GM12872 (cell line): ENCODE measurements at regions not wholly inside any gene's neighbourhood (a gene's known extent, or its start where the extent isn't known, plus 50 kb on each side); places are given as distances from the start of the nearest gene placed in this dataset.

Experiments used
- TF ChIP-seq, protein P1 (sequence below): IDR thresholded peaks from 3 replicates; pipeline ENCODE4 v1.5.1; 2011; ENCODE audit warnings: low read depth, mild to moderate bottlenecking, low read length, moderate library complexity; ENCODE audit not compliant: insufficient read depth

DNA sequence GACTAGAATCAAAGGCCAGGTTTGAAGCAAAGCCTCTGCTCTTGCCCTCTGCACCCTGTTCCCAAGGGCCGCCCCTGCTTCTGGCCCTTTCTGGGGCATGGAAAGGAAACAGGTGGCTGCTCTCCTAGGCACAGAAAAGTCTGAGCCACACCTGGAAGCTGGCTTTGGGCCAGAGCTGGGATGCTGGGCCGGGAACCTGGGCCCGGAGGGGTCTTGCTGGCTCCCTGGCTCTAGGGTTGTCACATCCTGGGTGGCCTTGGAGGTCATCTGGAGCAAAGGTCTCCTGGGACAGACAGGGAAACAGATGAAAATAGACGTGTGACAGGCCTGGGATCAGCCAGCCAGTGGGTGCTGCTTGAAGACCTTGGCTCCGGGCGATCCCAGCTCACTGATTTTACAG lies 74.1 kb upstream of the LHX1 start:
- TF ChIP-seq, protein P1, sequence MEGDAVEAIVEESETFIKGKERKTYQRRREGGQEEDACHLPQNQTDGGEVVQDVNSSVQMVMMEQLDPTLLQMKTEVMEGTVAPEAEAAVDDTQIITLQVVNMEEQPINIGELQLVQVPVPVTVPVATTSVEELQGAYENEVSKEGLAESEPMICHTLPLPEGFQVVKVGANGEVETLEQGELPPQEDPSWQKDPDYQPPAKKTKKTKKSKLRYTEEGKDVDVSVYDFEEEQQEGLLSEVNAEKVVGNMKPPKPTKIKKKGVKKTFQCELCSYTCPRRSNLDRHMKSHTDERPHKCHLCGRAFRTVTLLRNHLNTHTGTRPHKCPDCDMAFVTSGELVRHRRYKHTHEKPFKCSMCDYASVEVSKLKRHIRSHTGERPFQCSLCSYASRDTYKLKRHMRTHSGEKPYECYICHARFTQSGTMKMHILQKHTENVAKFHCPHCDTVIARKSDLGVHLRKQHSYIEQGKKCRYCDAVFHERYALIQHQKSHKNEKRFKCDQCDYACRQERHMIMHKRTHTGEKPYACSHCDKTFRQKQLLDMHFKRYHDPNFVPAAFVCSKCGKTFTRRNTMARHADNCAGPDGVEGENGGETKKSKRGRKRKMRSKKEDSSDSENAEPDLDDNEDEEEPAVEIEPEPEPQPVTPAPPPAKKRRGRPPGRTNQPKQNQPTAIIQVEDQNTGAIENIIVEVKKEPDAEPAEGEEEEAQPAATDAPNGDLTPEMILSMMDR: no peak

DNA sequence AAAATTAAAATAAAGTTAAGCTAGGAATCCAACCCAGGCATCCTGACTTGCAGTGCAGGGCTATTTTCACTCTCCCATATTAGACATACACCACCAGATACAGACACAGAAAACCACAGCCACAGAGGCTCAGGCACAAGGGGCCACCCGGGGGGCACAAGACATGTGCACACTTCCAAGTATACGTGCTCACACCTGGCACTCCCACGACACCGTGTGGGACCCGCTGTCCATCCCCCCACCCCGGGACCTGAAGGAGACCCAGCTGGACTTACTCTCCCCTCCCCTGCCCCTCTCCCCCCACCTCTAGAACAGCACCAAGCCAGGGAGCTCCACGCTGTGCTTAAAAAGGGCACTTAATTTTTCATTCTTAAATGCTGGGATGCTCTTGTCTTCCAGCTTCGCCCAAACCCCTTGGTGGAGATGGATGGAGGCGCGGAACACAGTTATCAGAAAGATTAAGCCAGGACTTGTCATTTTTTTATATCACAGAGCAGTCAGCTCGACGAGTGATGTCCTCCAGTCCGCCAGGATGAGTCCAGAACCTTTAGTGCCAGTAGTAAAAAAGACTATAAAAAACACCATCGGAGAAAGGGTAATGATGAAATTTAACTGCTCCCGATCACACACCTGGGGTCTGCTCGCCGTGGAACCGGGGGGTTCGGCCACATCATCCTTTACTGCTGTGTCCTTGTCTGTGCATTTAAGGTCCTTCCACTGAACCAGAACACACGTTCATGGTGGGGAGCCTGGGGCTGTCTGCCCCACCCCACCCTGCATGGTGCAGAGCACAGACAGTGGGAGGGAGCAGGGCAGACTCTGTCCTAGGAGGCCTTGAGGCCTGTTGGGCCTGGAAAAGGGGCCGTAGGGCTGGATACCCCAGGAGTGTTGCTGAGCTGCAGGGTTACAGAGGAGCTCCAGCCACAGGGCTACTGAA lies 73.3 kb upstream of the LHX1 start:
- TF ChIP-seq, protein P1: no peak

DNA sequence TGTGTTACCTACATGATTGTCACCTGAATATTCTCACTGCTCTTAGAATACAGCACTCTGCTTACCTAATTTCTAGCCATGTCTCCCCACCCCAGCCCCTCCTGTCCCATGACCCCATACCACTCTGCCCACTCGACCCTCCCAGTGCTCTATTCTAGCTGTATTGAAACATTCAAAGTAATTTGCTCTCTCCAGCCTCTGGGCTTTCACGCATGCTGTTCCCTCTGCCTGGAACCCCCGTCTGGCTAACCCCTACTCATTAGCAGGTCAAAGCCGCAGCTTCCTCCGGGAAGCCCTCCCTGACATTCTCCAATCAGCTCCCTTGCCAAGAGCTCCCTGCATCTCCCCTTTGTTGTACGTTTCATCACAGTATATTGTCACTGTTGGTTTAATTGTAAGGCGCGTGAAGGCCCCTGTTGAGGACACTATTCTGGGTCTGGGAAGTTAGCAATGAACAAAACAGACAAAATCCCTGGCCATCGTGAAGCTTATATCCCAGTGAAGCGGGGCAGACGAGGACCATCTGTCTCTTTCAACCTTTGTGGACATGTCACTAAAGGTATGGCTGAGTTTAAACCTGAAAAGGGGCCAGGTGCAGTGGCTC lies 72.3 kb upstream of the LHX1 start:
- TF ChIP-seq, protein P1: no peak

DNA sequence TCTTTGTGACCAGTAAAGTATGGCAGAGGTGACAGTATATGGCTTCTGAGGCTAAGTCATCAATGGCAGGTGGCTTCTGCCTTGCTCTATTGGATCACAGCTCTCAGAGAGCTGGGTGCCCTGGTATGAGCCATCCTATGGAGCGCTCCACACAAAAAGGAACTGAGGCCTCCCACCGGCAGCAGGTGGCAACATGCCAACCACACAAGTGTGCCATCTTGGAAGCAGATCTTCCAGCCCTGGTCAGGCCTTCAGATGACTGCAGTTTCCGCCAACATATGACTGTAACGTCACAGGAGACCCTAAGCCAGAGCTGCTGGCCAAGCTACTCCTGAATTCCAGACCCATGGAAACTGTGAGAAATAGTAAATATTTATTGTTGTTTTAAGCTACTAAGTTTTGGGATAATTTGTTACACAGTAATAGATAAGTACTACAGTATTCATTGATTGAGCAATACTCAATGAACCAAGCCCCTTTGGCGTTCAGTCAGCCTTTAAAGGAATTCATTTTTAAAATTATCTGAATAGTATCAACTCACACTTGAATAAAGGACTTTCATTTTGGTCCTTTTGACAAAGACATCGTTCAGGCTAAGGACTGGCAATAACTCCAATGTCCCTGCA lies 69.4 kb upstream of the LHX1 start:
- TF ChIP-seq, protein P1: no peak

DNA sequence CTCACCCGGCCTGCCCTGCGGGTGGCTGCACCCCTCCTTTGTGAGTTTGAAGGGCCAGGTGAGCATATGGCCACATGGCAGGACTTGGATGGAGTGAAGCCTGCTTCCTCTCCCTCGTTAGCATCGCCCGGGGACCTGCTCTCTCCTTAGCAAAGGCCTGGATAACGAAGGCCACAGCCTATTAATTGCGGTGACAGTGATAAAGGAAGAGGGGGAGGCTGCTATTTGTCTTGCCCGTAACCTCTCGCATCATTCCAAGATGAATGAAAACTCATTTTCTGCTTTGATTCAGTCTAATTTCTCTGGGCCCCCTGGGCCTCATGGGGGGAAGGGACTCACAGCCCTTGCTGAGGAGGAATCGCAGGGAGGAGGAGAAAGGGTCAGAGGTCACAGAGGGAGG lies 68.5 kb upstream of the LHX1 start:
- TF ChIP-seq, protein P1: no peak

DNA sequence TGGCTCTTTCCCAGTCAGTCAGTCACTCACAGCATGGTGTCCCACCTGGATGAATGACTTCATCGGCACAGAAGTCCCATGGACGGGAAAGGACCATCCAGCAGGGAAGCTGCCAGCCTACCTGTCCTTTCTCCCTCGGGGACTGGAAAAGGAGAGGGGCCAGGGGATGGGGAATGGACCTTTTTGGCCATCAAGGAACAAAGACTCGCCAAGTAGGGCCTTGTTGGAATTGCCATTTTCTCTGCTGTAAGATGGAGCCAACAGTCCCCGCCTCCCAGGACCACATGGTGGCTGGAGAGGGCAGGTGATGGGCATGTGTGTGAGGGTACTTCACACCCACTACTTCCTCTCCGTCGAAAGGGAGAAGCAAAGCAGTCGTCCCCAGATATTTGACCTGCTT lies 67.8 kb upstream of the LHX1 start:
- TF ChIP-seq, protein P1: no peak
